GM12878 (cell line): ENCODE measurements at regions not wholly inside any gene's neighbourhood (a gene's known extent, or its start where the extent isn't known, plus 50 kb on each side); places are given as distances from the start of the nearest gene placed in this dataset.

Experiments used
- ATAC-seq: fragments of 200-7000 bp; cut with Tn5 transposase; 3 replicates; pipeline ENCODE4 v1.9.1; 2020; ENCODE audit warnings: mild to moderate bottlenecking, moderate library complexity
- BruUV-seq: library from RNA; stranded (reverse); fragments of 400-500 nt; replicated peaks from 2 replicates; lab custom pipeline; 2021; lab: Mats Ljungman, UMichigan
- CTCF ChIA-PET: fragments of 300-600 bp; sonication (Branson Sonifier 250); formaldehyde crosslinking; extraction: SDS; loops from one replicate; lab custom pipeline; 2021; ENCODE audit warnings: inconsistent platforms; lab: Yijun Ruan, JAX
- POLR2A ChIA-PET: fragments of 350-600 bp; formaldehyde crosslinking; extraction: SDS; loops from one replicate; lab custom pipeline; 2021; ENCODE audit warnings: inconsistent platforms; lab: Charles Lee
- RAD21 ChIA-PET: fragments of 300-600 bp; sonication (Branson Sonifier 250); formaldehyde crosslinking; loops from one replicate; lab custom pipeline; 2023; ENCODE audit warnings: antibody characterized with exemption; ENCODE audit not compliant: unreplicated experiment; lab: Charles Lee
- SMC1A ChIA-PET: fragments of 300-600 bp; sonication (Branson Sonifier 250); formaldehyde crosslinking; loops from one replicate; lab custom pipeline; 2023; ENCODE audit not compliant: unreplicated experiment, uncharacterized antibody; lab: Charles Lee
- DNase-seq: peaks from one replicate; pipeline ENCODE4 v3.0.0-alpha.2; 2011; ENCODE audit warnings: low read depth, low spot score
- FAIRE-seq: peaks from 3 replicates; lab custom pipeline; 2011; peaks lifted over from hg19 to GRCh38; lab: Jason Lieb, UNC
- H2AFZ ChIP-seq: 2 replicates; pipeline ENCODE4 v1.6.0; 2011; ENCODE audit warnings: low read depth, low read length, control low read depth; ENCODE audit not compliant: control insufficient read depth
- H3K27ac ChIP-seq: 2 replicates; pipeline ENCODE4 v1.5.1; 2011; ENCODE audit warnings: control low read depth; ENCODE audit not compliant: control insufficient read depth, insufficient read depth
- H3K27me3 ChIP-seq, 2 experiments: replicated peaks in 1 of 2; 2 replicates each; pipeline versions ENCODE4 v1.6.0 to v1.6.1; 2011; ENCODE audit warnings: low read length in 1 of 2; ENCODE audit not compliant: control insufficient read depth in 2 of 2, insufficient read depth in 2 of 2
- H3K36me3 ChIP-seq, 2 experiments: 2 replicates each; pipeline ENCODE4 v1.5.1; 2011; ENCODE audit warnings: low read length in 1 of 2; ENCODE audit not compliant: control insufficient read depth in 2 of 2, insufficient read depth in 2 of 2
- H3K4me1 ChIP-seq: 2 replicates; pipeline ENCODE4 v1.6.1; 2011; ENCODE audit warnings: mild to moderate bottlenecking, low read length, moderate library complexity, mixed read lengths; ENCODE audit not compliant: control insufficient read depth, insufficient read depth
- H3K4me2 ChIP-seq: 2 replicates; pipeline ENCODE4 v1.6.0; 2011; ENCODE audit warnings: control low read depth; ENCODE audit not compliant: control insufficient read depth, insufficient read depth
- H3K4me3 ChIP-seq: fragments of 200-600 bp; sonication (generic); 2 replicates; pipeline ENCODE4 v1.5.1; 2016
- H3K79me2 ChIP-seq: 2 replicates; pipeline ENCODE4 v1.6.0; 2011; ENCODE audit warnings: low read length; ENCODE audit not compliant: control insufficient read depth, insufficient read depth
- H3K9ac ChIP-seq: 2 replicates; pipeline ENCODE4 v1.8.0; 2011; ENCODE audit warnings: low read length, control low read depth, mixed read lengths; ENCODE audit not compliant: control insufficient read depth, insufficient read depth
- H3K9me3 ChIP-seq: replicated peaks from 3 replicates; pipeline ENCODE4 v1.5.1; 2011; ENCODE audit warnings: mild to moderate bottlenecking, low read length; ENCODE audit not compliant: control insufficient read depth, insufficient read depth
- H4K20me1 ChIP-seq: 2 replicates; pipeline ENCODE4 v1.6.0; 2011; ENCODE audit not compliant: control insufficient read depth, insufficient read depth
- BACH1 ChIP-seq: fragments of 450-650 bp; IDR thresholded peaks from 2 replicates; pipeline ENCODE4 v1.6.1; 2017; ENCODE audit warnings: mild to moderate bottlenecking, borderline replicate concordance
- BRCA1 ChIP-seq: IDR thresholded peaks from 2 replicates; pipeline ENCODE4 v1.6.1; 2011; ENCODE audit warnings: low read depth, low read length, improper control_type of control experiment
- EGR1 ChIP-seq, 2 experiments: IDR thresholded peaks; 1 replicate in 1 of 2; 2 replicates in 1 of 2; pipeline ENCODE4 v1.6.1; 2011 to 2012; ENCODE audit warnings: low read depth in 2 of 2, low read length in 2 of 2, borderline replicate concordance in 1 of 2, mild to moderate bottlenecking in 1 of 2, moderate library complexity in 1 of 2
- ETV6 ChIP-seq, 2 experiments: fragments of 450-650 bp in 1 of 2; IDR thresholded peaks in 1 of 2; conservative IDR thresholded peaks in 1 of 2; 2 replicates each; pipeline ENCODE4 v1.6.1; 2014; ENCODE audit warnings: antibody characterized with exemption in 1 of 2, borderline replicate concordance in 1 of 2, low read depth in 1 of 2, mild to moderate bottlenecking in 1 of 2, moderate library complexity in 1 of 2
- IRF3 ChIP-seq: fragments of 450-650 bp; IDR thresholded peaks from 2 replicates; pipeline ENCODE4 v1.6.1; 2014; ENCODE audit warnings: mild to moderate bottlenecking
- JUNB ChIP-seq: IDR thresholded peaks from 2 replicates; pipeline ENCODE4 v1.6.1; 2016; ENCODE audit warnings: antibody characterized with exemption, mild to moderate bottlenecking
- JUND ChIP-seq: IDR thresholded peaks from 2 replicates; pipeline ENCODE4 v1.6.1; 2012; ENCODE audit warnings: low read depth, mild to moderate bottlenecking, low read length, improper control_type of control experiment, moderate library complexity
- KAT2A ChIP-seq: conservative IDR thresholded peaks from 2 replicates; pipeline ENCODE4 v1.6.1; 2011; ENCODE audit warnings: low read depth, low read length; ENCODE audit not compliant: control insufficient read depth
- PAX8 ChIP-seq: fragments of 450-650 bp; IDR thresholded peaks from 2 replicates; pipeline ENCODE4 v1.6.1; 2017; ENCODE audit warnings: mild to moderate bottlenecking, moderate library complexity
- POLR2AphosphoS5 ChIP-seq: IDR thresholded peaks from 2 replicates; pipeline ENCODE4 v1.6.1; 2011; ENCODE audit warnings: mild to moderate bottlenecking, low read length, inconsistent platforms
- RELB ChIP-seq: fragments of 450-650 bp; IDR thresholded peaks from 2 replicates; pipeline ENCODE4 v1.6.1; 2017; ENCODE audit warnings: low read depth, mild to moderate bottlenecking, moderate library complexity
- RFX5 ChIP-seq: IDR thresholded peaks from 2 replicates; pipeline ENCODE4 v1.6.1; 2011; ENCODE audit warnings: low read depth, low read length, improper control_type of control experiment
- TBL1XR1 ChIP-seq: IDR thresholded peaks from 2 replicates; pipeline ENCODE4 v1.6.1; 2012; ENCODE audit warnings: low read depth, low read length, improper control_type of control experiment
- TCF3 ChIP-seq: IDR thresholded peaks from 2 replicates; pipeline ENCODE4 v1.6.1; 2012; ENCODE audit warnings: low read depth, mild to moderate bottlenecking, low read length, borderline replicate concordance; ENCODE audit not compliant: insufficient read depth
- TCF7 ChIP-seq: IDR thresholded peaks from 2 replicates; pipeline ENCODE4 v1.6.1; 2014; ENCODE audit warnings: antibody characterized with exemption, borderline replicate concordance
- WRNIP1 ChIP-seq: IDR thresholded peaks from 2 replicates; pipeline ENCODE4 v1.6.1; 2011; ENCODE audit warnings: low read depth, low read length, improper control_type of control experiment, borderline replicate concordance
- ZNF24 ChIP-seq: fragments of 450-650 bp; IDR thresholded peaks from 2 replicates; pipeline ENCODE4 v1.6.1; 2017; ENCODE audit warnings: antibody characterized with exemption, mild to moderate bottlenecking
- WGBS: methylation state at CpG from one replicate; pipeline ENCODE4 v1.1.6; 2016; ENCODE audit warnings: low lambda C conversion rate; ENCODE audit not compliant: insufficient replicate concordance, insufficient coverage; ENCODE audit errors: missing lambda C conversion rate; 5-methylcytosine and 5-hydroxymethylcytosine counted together
- in situ Hi-C: fragments of 300-500 bp; cut with MboI; formaldehyde crosslinking; loops from 9 replicates; pipeline ENCODE4 v1.14.3; 2018; ENCODE audit warnings: mixed read lengths
- intact Hi-C: fragments of 100-400 bp; cut with micrococcal nuclease; formaldehyde crosslinking; loops from one replicate; pipeline ENCODE4 v1.14.2; 2022; ENCODE audit not compliant: unreplicated experiment

GRCh38 chr10:78570633-78571235 lies 498.0 kb upstream of the ZMIZ1 start:
- no peak for TF ChIP-seq IRF3
- TF ChIP-seq WRNIP1 = no peak
- no peak for TF ChIP-seq BACH1
- no peak for TF ChIP-seq ETV6 (conservative IDR thresholded peaks at IDR 0.05 in 1 of 2, IDR thresholded peaks at IDR 0.05 in 1 of 2; ENCODE audit: borderline replicate concordance in 1 of 2, low read depth in 1 of 2)
- no peak for TF ChIP-seq JUND
- Histone ChIP-seq H3K27me3 (no peaks in the 10 kb centered on the region; a peak in 2 of 4 replicates), H3K36me3 (no peaks in the 10 kb centered on the region), H3K27ac (no peak overlapping the region), H3K79me2 (no peaks in the 10 kb centered on the region), H3K4me1 (no peaks in the 10 kb centered on the region), H3K4me2 (no peak overlapping the region), H4K20me1 (no peaks in the 10 kb centered on the region), H3K9me3 (no peaks in the 10 kb centered on the region), H3K4me3 (no peak overlapping the region), H2AFZ (no peak overlapping the region), H3K9ac (no peak overlapping the region)
- CTCF ChIA-PET = no interaction called here
- no TSS peak for BruUV-seq
- no peak for ATAC-seq
- no peak for DNase-seq
- intact Hi-C loops = no loop called here
- 9% methylated on average over 7 of the region's 7 CpGs for WGBS
- SMC1A ChIA-PET = no interaction called here
- in situ Hi-C loops = no loop called here
- POLR2A ChIA-PET = no interaction called here
- RAD21 ChIA-PET = no interaction called here
- FAIRE-seq = no peak

- no peak for DNase-seq
- no peak overlapping the region for H3K4me2 ChIP-seq
- SMC1A ChIA-PET = no interaction called here
- no peaks in the 10 kb centered on the region for H4K20me1 ChIP-seq
- no peaks in the 10 kb centered on the region for H3K36me3 ChIP-seq
- intact Hi-C loops = no loop called here
- H3K79me2 ChIP-seq = no peaks in the 10 kb centered on the region
- no peak overlapping the region for H3K4me3 ChIP-seq
- no peaks in the 10 kb centered on the region for H3K4me1 ChIP-seq
- POLR2A ChIA-PET = no interaction called here
- no peak overlapping the region for H2AFZ ChIP-seq
- CTCF ChIA-PET = no interaction called here
- H3K27me3 ChIP-seq = no peaks in the 10 kb centered on the region; a peak in 2 of 4 replicates
- RAD21 ChIA-PET = no interaction called here
- 43% methylated on average over 7 of the region's 7 CpGs for WGBS
- no TSS peak for BruUV-seq
- ATAC-seq = no peak
- H3K9me3 ChIP-seq = no peaks in the 10 kb centered on the region
- no peak for FAIRE-seq
- H3K9ac ChIP-seq = no peak overlapping the region
- H3K27ac ChIP-seq = no peak overlapping the region
- in situ Hi-C loops = no loop called here
- TF ChIP-seq POLR2AphosphoS5 (no peak), TBL1XR1 (no peak), RELB (no peak), RFX5 (no peak), TCF3 (no peak), PAX8 (no peak), JUNB (no peak), ZNF24 (no peak), BRCA1 (no peak), EGR1 (IDR thresholded peaks at IDR 0.05; ENCODE audit: borderline replicate concordance in 1 of 2, low read depth in 2 of 2, low read length in 2 of 2) (no peak), TCF7 (no peak), KAT2A (no peak)
Observed at GRCh38 chr10:78571286-78571685, 497.5 kb upstream of the ZMIZ1 start.
